ENCODE measurements at regions not wholly inside any gene's neighbourhood (a gene's known extent, or its start where the extent isn't known, plus 50 kb on each side); places are given as distances from the start of the nearest gene placed in this dataset.

DNA sequence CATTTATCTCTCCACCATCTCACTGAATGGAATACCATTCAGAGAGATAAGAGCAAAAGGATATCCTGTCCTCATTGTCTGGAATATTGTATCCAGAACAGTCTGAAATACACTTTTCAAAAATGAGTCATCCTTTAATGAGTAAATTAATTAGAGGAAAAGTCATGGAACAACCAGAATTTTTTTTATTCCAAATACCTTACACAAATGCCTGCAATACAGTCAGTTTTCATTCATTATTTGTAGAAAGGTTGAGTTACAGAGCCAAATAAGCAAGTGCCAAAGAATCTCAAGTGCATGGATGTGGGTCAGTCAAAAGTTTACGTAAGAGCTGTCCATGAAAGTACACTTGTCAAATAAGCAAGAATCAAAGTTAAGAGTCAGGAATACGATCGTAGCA is 482.6 kb downstream of the IPMK start:
- no peak overlapping the region for H3K4me3 Mint-ChIP-seq
- H3K27me3 Mint-ChIP-seq, result no peaks in the 10 kb centered on the region
- no peaks in the 10 kb centered on the region for H3K9me3 Mint-ChIP-seq
- DNase-seq, result no peak
- no peak overlapping the region for H3K27ac Mint-ChIP-seq
- intact Hi-C loops (cut with micrococcal nuclease), result no loop called here
- H3K4me1 Mint-ChIP-seq, result no peaks in the 10 kb centered on the region
- H3K36me3 Mint-ChIP-seq (ENCODE audit: low read depth), result no peaks in the 10 kb centered on the region

DNA sequence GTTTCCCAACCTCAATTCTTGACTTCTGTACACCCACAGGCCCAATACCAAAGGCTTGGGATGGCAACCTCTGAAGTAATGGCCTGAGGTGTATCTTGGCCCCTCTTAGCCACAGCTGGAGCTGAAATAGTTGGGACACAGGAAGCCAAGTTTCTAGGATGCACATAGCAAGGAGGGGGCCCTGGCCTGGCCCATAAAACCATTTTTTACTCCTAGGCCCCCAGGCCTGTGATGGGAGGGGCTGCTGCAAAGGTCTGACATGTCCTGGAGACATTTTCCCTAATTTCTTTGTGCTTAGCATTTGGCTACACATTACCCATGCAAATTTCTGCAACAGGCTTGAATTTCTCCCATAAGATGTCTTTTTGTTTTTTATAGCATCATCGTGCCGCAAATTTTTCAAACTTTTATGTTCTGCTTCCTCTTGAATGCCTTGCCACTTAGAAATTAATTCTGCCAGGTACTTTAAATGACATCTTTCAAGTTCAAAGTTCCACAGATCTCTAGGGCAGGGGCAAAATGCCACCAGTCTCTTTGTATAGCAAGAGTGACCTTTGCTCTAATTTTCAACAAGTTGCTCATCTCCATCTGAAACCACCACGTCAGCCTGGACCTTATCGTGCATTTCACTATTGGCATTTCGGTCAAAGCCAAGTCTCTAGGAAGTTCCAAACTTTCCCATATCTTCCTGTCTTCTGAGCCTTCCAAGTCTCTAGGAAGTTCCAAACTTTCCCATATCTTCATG is 490.8 kb downstream of the IPMK start:
- H3K9me3 Mint-ChIP-seq, result peaks cover 6% of the 10 kb centered on the region
- no peak overlapping the region for H3K27ac Mint-ChIP-seq
- no peaks in the 10 kb centered on the region for H3K36me3 Mint-ChIP-seq (ENCODE audit: low read depth)
- H3K27me3 Mint-ChIP-seq, result no peaks in the 10 kb centered on the region
- no peak for DNase-seq
- no peak overlapping the region for H3K4me3 Mint-ChIP-seq
- H3K4me1 Mint-ChIP-seq, result no peaks in the 10 kb centered on the region
- intact Hi-C loops (cut with micrococcal nuclease), result no loop called here

DNA sequence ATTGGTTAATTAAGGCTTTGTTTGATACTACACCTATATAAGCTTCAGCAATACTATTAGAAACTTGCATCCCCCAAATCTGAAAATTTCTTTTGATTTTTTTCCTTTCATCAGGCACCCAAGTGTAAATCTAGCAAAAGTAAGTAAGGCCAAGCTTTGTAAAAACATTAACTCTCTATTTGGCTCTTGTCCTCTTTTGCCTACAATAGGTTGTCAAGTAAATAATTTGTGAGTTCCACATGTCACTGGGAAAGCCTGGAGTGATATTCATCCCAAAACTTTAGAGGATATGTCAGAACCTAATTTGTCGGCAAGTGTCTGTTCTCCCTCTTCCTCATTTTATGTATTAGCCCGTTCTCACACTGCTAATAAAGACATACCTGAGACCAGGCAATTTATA is 492.4 kb downstream of the IPMK start:
- intact Hi-C loops (cut with micrococcal nuclease), result no loop called here
- H3K4me3 Mint-ChIP-seq, result no peak overlapping the region
- no peak for DNase-seq

DNA sequence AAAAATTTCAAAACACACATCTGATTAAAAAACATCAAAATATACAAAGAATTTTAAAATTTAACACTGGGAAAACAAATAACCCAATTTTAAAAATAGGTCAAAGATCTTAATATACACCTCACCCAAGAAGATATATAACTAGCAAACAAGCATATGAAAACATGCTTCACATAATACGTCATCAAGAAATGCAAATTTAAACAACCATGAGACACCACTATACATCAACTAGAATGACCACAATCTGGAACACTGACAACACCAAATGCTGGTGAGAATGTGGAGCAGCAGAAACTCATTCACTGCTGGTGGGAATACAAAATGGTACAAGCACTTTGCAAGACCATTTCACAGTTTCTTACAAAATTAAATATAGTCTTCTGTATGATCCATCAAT is 498.4 kb downstream of the IPMK start:
- intact Hi-C loops (cut with micrococcal nuclease), result no loop called here
- H3K9me3 Mint-ChIP-seq, result no peaks in the 10 kb centered on the region
- H3K27ac Mint-ChIP-seq, result no peak overlapping the region
- no peaks in the 10 kb centered on the region for H3K36me3 Mint-ChIP-seq (ENCODE audit: low read depth)
- no peaks in the 10 kb centered on the region for H3K27me3 Mint-ChIP-seq
- no peaks in the 10 kb centered on the region for H3K4me1 Mint-ChIP-seq
- H3K4me3 Mint-ChIP-seq, result no peak overlapping the region
- no peak for DNase-seq

More for the DNA sequence above, 492.4 kb downstream of the IPMK start:
- Mint-ChIP-seq H3K9me3 (peaks cover 6% of the 10 kb centered on the region), H3K4me1 (no peaks in the 10 kb centered on the region), H3K27ac (no peak overlapping the region), H3K27me3 (no peaks in the 10 kb centered on the region), H3K36me3 (ENCODE audit: low read depth) (no peaks in the 10 kb centered on the region)

DNA sequence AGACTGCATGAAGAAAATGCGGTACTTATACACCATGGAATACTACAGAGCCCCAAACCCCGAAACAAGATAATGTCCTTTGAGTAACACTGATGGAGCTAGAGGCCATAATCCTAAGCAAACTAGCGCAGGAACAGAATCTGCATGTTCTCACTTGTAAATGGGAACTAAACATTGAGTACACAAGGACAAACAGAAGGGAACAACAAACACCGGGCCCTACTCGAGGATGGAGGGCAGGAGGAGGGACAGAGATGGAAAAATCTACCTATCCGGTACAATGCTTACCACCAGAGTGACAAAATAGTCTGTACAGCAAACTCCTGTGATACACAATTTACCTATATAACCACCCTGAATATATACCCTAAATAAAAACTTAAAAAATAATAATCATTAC is 507.9 kb downstream of the IPMK start:
- H3K27ac Mint-ChIP-seq, result no peak overlapping the region
- H3K27me3 Mint-ChIP-seq, result no peaks in the 10 kb centered on the region
- intact Hi-C loops (cut with micrococcal nuclease), result no loop called here
- peaks cover 6% of the 10 kb centered on the region for H3K9me3 Mint-ChIP-seq
- H3K36me3 Mint-ChIP-seq (ENCODE audit: low read depth), result no peaks in the 10 kb centered on the region
- no peaks in the 10 kb centered on the region for H3K4me1 Mint-ChIP-seq
- H3K4me3 Mint-ChIP-seq, result no peak overlapping the region
- no peak for DNase-seq

DNA sequence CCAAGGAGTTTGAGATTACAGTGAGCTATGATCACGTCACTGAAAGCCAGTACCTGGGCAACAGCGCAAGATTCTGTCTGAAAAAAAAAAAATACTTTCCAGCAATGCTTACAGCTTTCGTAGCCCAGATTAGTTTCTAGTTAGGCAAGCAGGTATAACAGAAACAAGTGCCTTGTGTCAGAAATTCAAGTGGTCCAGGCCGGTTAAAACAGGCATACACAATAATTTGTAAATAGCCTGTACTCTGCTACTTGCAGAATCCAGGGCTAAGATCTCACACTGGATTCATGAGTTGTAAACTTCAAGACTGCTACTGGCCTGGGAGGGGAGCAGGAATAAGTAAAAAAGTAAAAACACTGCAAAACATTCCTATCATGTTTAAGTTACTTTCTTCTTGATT is 512.9 kb downstream of the IPMK start:
- no peaks in the 10 kb centered on the region for H3K27me3 Mint-ChIP-seq
- no peaks in the 10 kb centered on the region for H3K4me1 Mint-ChIP-seq
- H3K27ac Mint-ChIP-seq, result no peak overlapping the region
- intact Hi-C loops (cut with micrococcal nuclease), result no loop called here
- no peak for DNase-seq
- H3K4me3 Mint-ChIP-seq, result no peak overlapping the region
- H3K36me3 Mint-ChIP-seq (ENCODE audit: low read depth), result no peaks in the 10 kb centered on the region
- H3K9me3 Mint-ChIP-seq, result peaks cover 6% of the 10 kb centered on the region

DNA sequence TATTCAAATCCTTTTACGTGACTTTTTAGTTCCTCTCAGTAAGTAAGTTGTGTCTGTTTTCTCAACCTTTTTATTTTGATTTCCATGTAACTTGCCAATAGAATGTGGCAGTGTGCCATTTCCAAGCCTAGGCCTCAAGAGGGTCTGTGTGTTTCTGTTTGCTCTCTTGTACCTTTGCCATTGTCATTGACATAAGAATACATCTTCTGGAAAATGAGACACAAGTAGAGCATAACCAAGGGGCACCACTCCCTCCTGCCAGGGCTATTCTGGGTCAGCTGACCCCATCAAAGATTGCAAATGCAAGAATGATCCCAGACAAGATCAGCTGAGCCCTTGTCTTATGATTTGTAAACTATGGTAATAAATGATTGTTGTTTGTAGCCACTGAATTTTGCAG is 524.0 kb downstream of the IPMK start:
- no peaks in the 10 kb centered on the region for H3K4me1 Mint-ChIP-seq
- intact Hi-C loops (cut with micrococcal nuclease), result no loop called here
- no peak overlapping the region for H3K27ac Mint-ChIP-seq
- no peak overlapping the region for H3K4me3 Mint-ChIP-seq
- H3K27me3 Mint-ChIP-seq, result no peaks in the 10 kb centered on the region
- no peak for DNase-seq
- no peaks in the 10 kb centered on the region for H3K9me3 Mint-ChIP-seq
- no peaks in the 10 kb centered on the region for H3K36me3 Mint-ChIP-seq (ENCODE audit: low read depth)

DNA sequence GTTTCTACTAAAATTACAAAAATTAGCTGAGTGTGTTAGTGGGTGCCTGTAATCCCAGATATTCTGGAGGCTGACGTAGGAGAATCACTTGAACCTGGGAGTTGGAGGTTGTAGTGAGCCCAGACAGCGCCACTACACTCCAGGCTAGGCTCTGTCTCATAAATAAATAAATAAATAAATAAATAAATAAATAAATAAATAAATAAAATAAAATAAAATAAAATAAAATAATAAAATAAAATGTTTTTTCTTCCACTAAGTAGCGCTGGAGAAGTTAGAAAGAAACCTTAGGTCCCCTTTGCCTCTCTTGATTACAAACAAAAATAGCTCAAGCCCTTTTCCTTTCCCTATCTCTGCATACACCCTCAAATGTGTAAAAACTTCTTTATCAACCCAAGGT is 525.9 kb downstream of the IPMK start:
- DNase-seq, result no peak
- intact Hi-C loops (cut with micrococcal nuclease), result no loop called here
- Mint-ChIP-seq H3K27ac (no peak overlapping the region), H3K27me3 (no peaks in the 10 kb centered on the region), H3K4me3 (no peak overlapping the region), H3K4me1 (no peaks in the 10 kb centered on the region), H3K36me3 (ENCODE audit: low read depth) (no peaks in the 10 kb centered on the region), H3K9me3 (no peaks in the 10 kb centered on the region)

DNA sequence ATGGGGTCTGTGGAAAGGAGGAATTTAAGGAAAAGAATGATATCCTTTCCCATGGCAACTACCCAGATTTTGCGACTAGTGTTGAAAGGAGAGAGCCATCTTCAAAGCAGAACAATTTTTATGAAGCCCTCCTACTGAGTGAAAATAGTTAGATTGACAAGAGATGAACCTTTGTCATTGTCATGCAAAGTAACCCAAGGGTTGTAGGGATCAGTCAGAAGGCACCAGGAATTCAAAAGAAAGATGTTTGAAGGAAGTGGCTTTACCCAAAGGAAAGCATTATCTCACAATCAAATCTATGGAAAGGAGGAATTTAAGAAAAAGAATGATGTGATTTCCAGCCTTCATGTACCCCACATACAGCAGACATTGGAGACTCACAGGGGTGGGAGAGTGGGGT is 544.4 kb downstream of the IPMK start:
- Mint-ChIP-seq H3K4me1 (no peaks in the 10 kb centered on the region), H3K36me3 (ENCODE audit: low read depth) (no peaks in the 10 kb centered on the region), H3K27me3 (no peaks in the 10 kb centered on the region), H3K4me3 (no peak overlapping the region), H3K27ac (no peak overlapping the region), H3K9me3 (no peaks in the 10 kb centered on the region)
- no peak for DNase-seq
- intact Hi-C loops (cut with micrococcal nuclease), result no loop called here

DNA sequence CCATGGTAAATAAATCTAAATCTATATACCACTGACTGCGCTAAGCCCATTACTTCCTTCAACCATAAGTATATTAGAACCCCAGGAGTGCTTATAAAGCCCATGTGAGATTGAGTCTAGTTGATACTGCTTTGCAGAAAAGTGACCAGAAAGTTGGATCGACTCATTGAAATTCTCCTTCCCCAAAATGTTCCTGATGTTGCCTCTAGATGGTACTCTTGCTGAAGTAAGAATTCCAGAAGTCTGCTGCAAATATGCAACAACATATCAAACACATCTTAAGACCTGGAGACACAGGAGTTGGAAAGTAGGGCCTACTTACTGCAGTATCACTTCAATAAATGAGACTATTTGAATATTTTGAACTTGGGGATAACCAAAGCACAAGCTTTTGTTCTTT is 550.8 kb downstream of the IPMK start:
- intact Hi-C loops (cut with micrococcal nuclease), result no loop called here
- Mint-ChIP-seq H3K4me3 (no peak overlapping the region), H3K27ac (no peak overlapping the region), H3K27me3 (no peaks in the 10 kb centered on the region), H3K9me3 (no peaks in the 10 kb centered on the region), H3K36me3 (ENCODE audit: low read depth) (no peaks in the 10 kb centered on the region), H3K4me1 (no peaks in the 10 kb centered on the region)
- no peak for DNase-seq

DNA sequence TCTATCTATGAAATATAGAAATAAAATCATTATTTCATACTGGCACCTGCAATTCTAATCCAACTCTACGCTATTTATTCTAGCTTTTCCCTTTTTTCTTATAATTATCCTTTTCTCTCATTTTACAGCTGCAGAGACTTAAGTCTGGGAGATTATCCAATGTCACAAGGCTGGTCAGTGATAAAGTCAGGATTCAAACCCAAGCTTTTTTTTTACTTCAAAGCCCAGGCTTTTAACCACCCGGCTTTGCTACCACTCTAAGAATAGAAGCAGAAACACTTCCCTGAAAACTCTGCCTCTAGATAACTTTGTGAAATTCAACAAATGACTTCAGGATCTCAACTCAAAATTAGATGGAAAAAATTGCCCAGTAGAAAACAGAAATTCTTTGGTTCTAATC is 552.5 kb downstream of the IPMK start:
- no peak overlapping the region for H3K4me3 Mint-ChIP-seq

DNA sequence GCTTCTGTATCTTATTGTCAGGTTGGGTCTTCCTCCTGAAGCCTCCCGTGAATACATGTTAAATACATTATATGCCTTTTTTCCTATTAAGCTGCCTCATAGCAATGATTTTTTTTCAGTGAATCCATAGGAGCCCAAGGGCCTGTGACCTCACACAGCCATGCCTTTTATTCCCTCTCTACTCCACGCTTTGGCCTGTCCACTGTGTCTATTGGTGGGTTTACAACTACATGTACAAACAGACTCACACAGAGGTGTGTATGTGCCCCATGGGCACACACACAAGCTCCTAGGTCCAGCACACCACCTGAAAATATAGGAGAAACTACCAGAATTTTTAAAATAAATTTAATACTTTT is 560.4 kb downstream of the IPMK start:
- H3K27ac Mint-ChIP-seq, result no peak overlapping the region
- H3K4me1 Mint-ChIP-seq, result no peaks in the 10 kb centered on the region
- intact Hi-C loops (cut with micrococcal nuclease), result no loop called here
- H3K4me3 Mint-ChIP-seq, result no peak overlapping the region
- no peaks in the 10 kb centered on the region for H3K27me3 Mint-ChIP-seq
- H3K36me3 Mint-ChIP-seq (ENCODE audit: low read depth), result no peaks in the 10 kb centered on the region
- DNase-seq, result no peak
- H3K9me3 Mint-ChIP-seq, result no peaks in the 10 kb centered on the region

More for the DNA sequence above, 552.5 kb downstream of the IPMK start:
- Mint-ChIP-seq H3K36me3 (ENCODE audit: low read depth) (no peaks in the 10 kb centered on the region), H3K27ac (no peak overlapping the region), H3K4me1 (no peaks in the 10 kb centered on the region), H3K27me3 (no peaks in the 10 kb centered on the region), H3K9me3 (no peaks in the 10 kb centered on the region)
- intact Hi-C loops (cut with micrococcal nuclease), result no loop called here
- DNase-seq, result no peak

DNA sequence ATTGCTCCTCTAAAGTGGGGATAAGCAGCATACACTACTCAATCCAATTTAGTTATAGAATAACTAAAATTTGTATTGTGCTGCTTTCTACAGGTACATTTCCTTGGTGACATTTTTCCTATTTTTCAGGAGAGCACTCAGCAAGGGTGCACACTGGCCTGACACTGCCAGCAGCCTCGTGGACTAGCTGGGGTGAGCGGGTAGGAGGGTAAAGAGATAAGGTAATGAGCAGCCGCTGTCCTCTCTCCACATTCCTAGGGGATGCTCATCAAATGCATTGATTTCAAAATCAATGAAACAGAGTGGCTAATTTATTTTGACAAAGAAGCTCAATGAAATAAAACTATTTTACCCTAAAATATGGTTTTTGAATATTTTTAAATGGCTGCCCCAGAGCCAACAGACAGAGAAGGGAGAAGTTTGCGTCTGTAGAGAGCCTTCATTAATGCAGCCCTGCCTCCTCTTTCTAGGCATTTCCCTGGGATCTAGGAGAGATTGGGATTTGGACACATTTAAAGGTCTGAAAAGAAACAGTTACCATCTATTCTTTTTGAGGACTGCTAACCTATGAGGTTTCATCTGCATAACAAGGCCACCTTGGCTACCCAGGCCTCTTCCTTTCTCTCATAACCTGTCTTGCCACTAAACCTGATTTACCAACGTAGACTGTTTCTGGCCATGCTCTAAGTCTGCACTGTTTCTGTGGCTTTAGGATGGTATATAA is 561.0 kb downstream of the IPMK start:
- no peaks in the 10 kb centered on the region for H3K27me3 Mint-ChIP-seq
- H3K27ac Mint-ChIP-seq, result no peak overlapping the region
- no peaks in the 10 kb centered on the region for H3K4me1 Mint-ChIP-seq
- DNase-seq, result no peak
- intact Hi-C loops (cut with micrococcal nuclease), result no loop called here
- H3K9me3 Mint-ChIP-seq, result no peaks in the 10 kb centered on the region
- no peaks in the 10 kb centered on the region for H3K36me3 Mint-ChIP-seq (ENCODE audit: low read depth)
- H3K4me3 Mint-ChIP-seq, result no peak overlapping the region

DNA sequence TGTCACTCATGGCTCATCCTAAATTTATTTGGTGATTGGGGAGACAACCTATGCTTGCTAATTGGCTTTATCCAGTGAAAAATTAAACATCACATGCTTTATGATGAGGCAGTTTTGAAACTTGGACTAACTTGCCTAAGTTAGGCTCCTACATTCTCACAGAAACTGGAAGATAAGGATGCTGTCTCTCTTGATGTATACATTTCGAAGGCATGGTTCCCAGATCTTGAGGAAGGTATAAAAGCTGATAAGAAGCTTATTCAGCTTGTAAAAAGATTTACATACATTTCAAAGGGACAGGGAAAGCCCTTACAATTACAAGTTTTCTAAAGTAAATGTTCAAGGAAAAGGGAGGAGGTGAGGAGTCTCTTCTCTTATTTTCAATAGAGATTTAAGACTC is 561.7 kb downstream of the IPMK start:
- Mint-ChIP-seq H3K4me3 (no peak overlapping the region), H3K27ac (no peak overlapping the region), H3K27me3 (no peaks in the 10 kb centered on the region), H3K4me1 (no peaks in the 10 kb centered on the region), H3K9me3 (no peaks in the 10 kb centered on the region), H3K36me3 (ENCODE audit: low read depth) (no peaks in the 10 kb centered on the region)
- DNase-seq, result no peak
- intact Hi-C loops (cut with micrococcal nuclease), result no loop called here

DNA sequence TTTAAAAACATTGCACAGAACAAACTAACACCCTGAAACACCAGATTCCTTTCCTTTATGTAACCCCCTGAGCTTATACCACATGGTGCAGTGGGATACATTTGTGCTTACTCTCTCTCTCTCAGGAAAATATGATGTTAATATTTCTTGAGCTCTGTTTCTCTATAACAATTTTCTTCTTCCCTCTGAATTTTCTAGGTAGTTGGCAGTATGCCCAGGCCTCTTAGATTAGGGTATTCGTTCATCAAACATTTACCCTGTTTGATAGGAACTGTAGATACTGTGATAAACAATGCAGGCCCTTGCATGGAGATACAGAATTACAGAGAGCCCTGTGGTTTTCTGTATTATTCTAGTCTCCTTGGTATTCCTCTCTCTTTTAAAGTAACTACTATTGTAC is 567.8 kb downstream of the IPMK start:
- no peaks in the 10 kb centered on the region for H3K9me3 Mint-ChIP-seq
- H3K4me1 Mint-ChIP-seq, result no peaks in the 10 kb centered on the region
- intact Hi-C loops (cut with micrococcal nuclease), result no loop called here
- no peak overlapping the region for H3K27ac Mint-ChIP-seq
- no peak for DNase-seq
- H3K36me3 Mint-ChIP-seq (ENCODE audit: low read depth), result no peaks in the 10 kb centered on the region
- no peak overlapping the region for H3K4me3 Mint-ChIP-seq
- no peaks in the 10 kb centered on the region for H3K27me3 Mint-ChIP-seq
